ENCODE measurements at regions not wholly inside any gene's neighbourhood (a gene's known extent, or its start where the extent isn't known, plus 50 kb on each side); places are given as distances from the start of the nearest gene placed in this dataset.
"Not testable (repeated sequence)": the region's sequence is repeated elsewhere in the genome, so short reads cannot be mapped to it uniquely, and the experiment has no call there.

DNA sequence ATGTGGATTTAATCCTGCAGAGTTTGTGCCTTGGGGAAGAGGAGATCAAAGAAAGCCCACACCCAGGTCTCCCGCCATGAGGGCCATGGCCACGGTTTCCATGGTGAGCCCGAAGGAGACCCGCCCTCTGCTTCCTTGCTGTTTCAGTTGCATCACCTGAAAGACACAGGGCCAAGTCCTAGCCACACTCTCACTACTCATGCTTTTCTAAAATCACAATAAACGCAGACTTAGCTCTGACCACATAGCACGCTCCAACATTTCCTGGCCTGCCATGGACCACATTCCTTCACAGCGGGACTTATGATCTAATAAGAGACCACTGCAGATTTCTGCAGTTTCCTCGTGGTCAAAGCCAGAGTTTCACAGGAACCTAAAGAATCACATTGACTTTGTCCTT, 426.0 kb upstream of the NR3C2 start:
- DNase-seq (ENCODE audit: low read depth) = no peak

GRCh38 chr4:148866666-148867065, 424.5 kb upstream of the NR3C2 start:
- no peak for DNase-seq (ENCODE audit: low read depth)

DNA sequence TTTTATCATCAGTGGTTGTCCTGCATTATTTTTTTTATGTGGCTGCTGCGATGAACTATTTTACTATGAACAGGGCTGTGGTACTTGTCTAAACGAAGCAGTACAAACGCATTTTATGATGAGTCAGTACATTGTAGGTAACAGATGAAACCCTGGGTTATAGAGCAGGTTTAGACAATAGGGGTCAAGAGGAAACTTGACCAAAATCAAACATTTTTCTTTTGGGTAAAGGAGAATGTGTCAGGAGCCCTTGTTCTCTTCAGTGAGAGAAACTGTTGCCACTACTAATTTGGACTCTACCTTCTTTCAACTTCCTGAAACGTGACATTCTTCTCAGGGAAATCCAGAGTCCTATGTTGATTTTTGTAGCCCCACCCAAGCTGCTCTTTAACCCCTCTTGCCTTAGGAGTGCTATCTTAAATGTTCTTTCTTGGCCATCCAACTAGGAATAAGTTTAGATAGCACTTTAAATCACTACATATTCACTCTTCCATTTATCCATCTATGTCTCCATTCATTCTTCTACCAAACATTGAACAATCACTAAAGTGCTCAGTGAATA, 415.8 kb upstream of the NR3C2 start:
- DNase-seq (ENCODE audit: low read depth) = no peak

DNA sequence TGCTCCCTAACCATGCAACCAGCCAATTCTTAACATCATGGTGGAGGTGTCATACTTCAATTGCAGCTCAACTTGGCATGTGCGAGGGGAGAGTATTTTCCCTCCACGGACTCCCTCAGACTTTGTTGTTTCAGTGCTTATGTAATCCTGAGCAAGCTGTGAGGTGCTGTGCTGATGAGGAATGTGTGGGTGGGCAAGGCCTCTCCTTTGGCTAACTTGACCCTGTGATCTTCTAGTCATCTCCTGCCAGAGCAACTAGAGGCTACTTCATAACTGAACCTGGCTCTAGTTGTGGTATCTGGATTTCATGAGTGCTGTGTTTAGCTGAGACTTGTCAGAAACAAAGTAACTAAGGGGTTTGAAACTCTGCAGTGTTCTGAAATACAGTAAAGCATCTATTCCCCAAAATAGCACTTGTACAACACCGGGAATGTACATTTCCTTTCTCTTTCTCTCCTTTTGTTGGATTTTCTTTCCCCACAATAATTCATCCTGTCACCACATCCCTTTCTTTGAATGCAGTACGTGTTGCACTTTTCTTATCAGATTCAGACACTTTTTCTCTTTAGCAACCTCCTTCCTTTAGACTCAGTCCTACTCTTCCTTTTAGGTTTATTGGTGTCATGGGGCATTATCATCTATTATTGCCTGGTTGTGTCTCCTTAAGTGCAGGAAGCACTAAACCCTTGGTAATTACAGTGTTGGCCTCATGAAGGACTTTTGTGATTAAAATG, 415.2 kb upstream of the NR3C2 start:
- no peak for DNase-seq (ENCODE audit: low read depth)

GRCh38 chr4:148854203-148854602, 412.0 kb upstream of the NR3C2 start:
- DNase-seq (ENCODE audit: low read depth) = no peak

DNA sequence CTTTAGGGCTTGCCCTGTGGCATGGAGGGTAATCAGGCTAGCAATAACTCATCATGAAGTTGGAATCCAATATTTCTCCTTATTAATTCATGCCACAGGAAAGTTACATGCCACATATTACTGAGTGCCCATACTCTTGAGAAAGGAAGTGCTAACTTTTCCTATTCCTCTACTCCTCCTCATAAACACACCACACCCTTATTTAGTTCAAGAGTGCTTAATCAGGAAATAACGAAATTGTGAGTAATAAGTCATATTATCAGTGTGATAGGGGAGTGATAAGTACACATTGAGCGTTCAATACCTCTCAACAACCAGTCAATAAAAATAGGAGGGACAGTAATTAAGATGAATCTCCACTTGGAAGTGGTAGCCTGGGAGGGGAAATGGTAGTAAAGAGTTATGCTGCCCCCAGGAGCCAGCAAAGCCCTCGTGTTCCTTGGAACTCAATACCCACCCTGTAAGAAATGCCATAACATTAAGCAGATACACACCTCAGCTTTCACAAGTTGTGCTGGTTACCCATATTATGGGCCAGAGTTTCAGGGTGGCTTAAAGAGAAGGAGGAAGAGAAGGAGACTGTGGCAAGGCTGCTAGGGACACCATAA, 410.0 kb upstream of the NR3C2 start:
- no peak for DNase-seq (ENCODE audit: low read depth)

DNA sequence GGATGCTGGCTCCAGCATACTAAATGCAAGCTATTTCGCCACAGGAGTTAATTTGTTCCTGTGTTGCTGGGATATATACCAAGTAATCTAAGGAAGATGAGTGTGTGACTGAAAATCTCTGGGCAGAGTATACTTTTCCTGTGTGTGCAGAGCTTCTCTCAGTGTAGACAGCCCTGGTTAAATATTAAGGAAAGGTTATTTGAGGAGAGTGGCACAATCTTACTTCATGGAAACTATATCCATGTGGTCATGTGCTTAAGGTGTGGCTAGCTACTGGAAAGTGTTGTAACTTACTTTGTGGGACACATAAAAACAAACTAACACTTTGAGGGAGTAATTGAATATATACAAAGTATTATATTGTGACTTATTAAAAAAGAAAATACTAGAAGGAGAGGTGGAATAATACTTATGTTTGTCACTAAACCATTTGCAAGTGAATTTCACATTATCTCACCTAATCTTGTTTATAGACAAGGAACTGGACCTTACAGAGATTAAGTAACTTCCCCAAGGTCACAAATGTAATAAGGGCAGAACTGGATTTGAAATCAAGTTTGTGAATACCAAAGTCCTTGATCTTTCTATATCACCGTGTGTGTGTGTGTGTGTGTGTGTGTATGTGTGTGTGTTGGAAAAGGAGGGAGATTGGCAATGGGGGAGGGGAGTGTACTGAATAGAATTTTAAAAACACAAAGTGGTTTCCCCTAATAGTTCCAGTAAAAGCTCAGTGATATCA, 408.2 kb upstream of the NR3C2 start:
- DNase-seq (ENCODE audit: low read depth) = no peak

DNA sequence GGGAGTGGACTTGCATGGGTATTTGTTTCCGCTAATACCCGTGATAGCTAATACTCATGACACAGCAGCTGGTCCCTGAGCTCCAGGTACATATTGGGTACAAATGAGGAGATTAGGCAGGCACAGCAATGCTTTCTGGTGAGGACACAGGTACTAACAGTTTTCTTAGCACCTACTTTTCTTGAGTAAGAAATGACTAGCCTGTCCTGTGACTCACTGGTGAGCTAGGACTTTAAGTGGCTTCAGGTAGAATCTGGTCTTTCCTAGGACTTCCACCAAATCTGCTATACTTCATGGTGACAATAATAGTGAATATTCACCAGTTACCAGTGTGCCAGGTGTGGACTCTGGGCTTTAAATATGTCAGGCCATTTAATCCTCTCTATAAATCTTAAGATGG, 407.4 kb upstream of the NR3C2 start:
- no peak for DNase-seq (ENCODE audit: low read depth)

DNA sequence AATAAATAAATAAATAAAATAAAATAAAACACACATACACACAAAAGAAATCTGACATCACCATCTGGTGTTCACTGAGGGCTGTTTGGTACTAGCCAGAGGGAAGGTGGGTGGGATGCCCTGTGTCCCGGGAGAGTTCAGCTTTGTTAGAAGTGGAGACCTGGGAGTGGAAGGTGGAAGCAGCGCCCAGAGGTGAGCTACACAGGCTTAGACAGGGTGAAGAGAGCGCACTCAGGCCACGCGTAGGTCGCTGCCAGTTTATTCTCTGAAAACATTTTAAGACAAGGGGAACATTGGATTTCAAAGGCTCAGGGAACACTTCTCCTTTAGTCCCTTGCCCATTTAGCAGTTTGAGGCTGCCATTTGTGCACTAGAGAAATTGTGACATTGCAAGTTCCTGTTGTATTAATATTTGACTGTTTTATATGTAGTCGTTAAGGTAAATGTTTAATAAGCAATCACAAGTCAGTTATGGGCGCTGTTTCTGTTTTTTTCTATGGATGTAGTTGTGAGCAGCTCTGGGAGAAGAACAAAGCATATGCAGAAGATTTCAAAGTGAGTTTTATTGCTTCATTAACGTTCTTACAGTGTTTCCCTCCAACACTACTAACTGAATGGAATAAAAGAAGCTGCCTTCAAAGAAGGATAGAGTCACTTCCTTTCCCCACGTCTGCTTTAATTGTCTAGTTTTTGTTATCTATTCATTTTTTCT, 405.5 kb upstream of the NR3C2 start:
- no peak for DNase-seq (ENCODE audit: low read depth)

DNA sequence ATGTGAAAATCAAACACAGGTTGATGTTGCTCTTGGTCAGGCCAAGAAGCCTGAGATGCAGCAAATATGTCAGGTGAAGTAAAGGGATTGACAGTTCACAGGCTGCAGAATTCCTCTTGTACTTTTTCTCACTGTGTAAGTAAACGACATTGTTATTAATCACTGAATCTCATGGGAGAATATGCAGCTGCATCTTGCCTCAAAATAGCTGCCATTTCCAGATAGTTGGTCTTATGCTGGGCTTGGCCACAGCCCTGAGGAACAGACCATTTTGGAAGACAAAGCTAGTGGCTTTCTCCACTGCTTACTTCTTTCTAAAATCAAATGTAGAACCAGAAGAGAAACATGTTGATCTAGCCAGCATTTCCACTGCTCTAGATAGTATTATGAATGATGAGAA, 403.4 kb upstream of the NR3C2 start:
- peak; percentile 18 for DNase-seq (ENCODE audit: low read depth)

DNA sequence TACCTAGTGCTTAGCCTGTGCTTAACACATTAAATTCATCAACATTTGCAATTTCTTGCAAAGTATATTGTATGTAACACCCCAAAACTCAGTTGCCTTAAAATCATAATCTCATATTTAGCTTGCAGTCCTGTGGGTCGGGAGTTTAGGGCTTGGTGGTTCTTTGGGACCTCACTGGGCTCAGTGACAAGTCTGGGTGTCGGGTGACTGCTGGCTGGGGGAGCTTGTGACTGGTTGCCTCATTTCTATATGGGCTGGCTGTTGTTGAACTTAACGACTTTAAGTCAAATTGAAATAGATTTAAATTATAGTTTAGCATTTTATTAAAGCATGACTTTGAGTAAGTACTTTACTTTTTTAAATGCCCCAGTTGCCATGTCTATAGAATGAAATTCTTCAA, 401.4 kb upstream of the NR3C2 start:
- no peak for DNase-seq (ENCODE audit: low read depth)

- no peak for DNase-seq (ENCODE audit: low read depth)
Measured at GRCh38 chr4:148842843-148843242, 400.6 kb upstream of the NR3C2 start.

- not testable (repeated sequence) for DNase-seq (ENCODE audit: low read depth)
Measured at GRCh38 chr4:148837571-148837970, 395.4 kb upstream of the NR3C2 start.

GRCh38 chr4:148834804-148835631, 392.8 kb upstream of the NR3C2 start:
- DNase-seq (ENCODE audit: low read depth) = peak; percentile 19

DNA sequence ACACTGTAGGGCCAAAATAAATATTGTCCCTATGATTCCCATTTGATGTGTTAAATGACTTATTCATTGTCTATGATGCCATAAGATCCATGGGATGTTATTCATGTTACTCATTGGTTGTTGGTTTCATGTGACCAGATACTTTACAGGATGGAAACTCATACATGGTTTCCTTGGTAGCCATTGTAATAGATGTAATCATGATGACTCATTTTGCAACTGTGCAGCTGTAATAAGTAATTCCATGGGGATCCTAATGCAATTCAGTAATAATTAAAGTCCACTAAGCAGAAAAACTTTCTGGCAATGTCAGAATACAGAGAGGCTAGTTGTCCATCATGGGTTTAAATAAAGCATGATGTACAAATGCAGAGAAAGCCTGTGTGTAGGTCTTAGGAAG, 389.7 kb upstream of the NR3C2 start:
- DNase-seq (ENCODE audit: low read depth) = peak; percentile 95

- no peak for DNase-seq (ENCODE audit: low read depth)
Measured at GRCh38 chr4:148828291-148828690, 386.1 kb upstream of the NR3C2 start.

DNA sequence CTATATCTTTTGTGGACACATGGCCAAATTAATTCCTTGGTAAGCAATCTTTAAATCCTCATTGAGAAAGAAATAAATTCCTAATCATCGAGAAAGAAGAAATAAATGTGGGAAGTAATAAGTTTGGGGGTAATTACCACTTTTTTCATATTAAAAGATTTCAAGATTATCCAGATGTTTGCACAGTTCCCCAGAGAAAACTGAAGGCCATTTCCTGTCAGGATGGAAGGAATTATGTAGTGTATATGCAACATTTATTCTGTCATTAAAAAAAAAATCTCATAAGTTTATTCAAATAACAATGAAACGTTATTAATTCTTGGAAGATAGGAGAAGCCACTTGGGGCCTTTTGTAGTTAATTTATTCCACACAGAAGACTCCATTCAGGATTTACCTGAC, 385.6 kb upstream of the NR3C2 start:
- no peak for DNase-seq (ENCODE audit: low read depth)

- no peak for DNase-seq (ENCODE audit: low read depth)
Measured at GRCh38 chr4:148823419-148823769, 381.2 kb upstream of the NR3C2 start.

DNA sequence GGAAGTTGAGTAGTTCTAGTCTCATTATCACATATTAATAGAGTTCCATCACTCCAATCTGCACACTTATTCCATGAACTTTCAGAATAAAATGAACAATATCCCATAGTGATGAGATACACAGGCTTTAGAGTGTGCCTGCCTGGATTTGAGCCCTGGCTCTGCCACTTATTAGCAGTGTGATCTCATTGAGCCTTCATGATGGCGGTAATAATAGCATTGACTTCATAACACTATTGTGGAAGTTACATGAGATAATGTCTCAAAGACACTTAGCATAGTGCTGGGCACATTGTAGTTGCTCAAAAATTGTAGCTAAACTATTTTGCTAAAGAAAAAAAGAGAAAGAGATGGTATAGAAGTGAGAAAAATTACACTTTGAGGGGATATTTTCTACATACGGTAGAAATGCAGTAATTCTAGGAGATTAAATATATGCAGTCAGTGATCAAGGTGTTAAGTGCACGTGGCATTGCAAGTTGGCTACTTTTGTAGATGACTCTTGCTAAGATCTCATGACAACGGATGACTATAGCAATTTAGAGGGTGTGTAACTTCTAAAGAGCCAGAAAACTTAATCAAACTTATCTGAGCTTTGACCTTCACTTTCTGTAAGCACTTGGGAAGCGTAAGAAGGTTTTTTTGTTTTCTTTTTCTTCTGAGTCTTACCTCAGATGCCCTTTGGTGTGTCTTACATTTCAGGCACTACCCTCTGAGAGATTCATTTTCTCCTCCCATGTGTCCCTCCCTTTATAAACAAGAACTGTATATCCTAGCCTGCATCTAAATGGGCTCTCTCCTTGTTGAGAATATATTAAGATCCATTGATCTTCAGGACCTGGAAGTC, 380.6 kb upstream of the NR3C2 start:
- DNase-seq (ENCODE audit: low read depth) = no peak

DNA sequence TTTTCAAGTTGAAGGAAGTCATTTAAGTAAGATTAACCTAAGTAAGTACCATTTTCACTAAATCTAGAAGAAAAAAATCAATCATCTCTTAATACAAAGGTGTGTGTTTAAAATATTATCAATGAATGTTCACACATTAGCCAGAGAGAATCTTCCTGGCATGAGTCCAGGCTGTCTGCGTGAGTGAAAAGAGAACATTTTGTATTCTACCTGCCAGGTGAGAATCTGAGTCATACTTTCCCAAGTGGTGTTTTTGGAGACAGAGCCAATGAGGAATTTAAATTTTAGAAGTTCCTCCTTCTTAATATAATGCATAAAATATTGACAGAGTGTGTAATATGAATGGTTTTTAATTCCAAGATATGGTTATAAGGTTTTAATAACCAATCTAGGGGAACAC, 371.8 kb upstream of the NR3C2 start:
- no peak for DNase-seq (ENCODE audit: low read depth)
